ENCODE measurements at regions not wholly inside any gene's neighbourhood (a gene's known extent, or its start where the extent isn't known, plus 50 kb on each side); places are given as distances from the start of the nearest gene placed in this dataset.

GRCh38 chr18:38413193-38413592, 847.6 kb upstream of the CELF4 start:
- Histone ChIP-seq H3K27me3 (ENCODE audit: low read length) (no peaks in the 10 kb centered on the region), H3K4me1 (ENCODE audit: low read length) (no peaks in the 10 kb centered on the region), H3K9me2 (replicated peaks; ENCODE audit: insufficient read depth, low read length) (no peaks in the 10 kb centered on the region), H3K4me3 (ENCODE audit: low read length) (no peak overlapping the region), H3K79me2 (ENCODE audit: low read length) (no peaks in the 10 kb centered on the region), H3K9ac (ENCODE audit: low read length) (no peak overlapping the region), H3K9me3 (ENCODE audit: low read length) (peaks cover 19% of the 10 kb centered on the region), H4K20me1 (ENCODE audit: insufficient read depth, low read depth, low read length) (no peaks in the 10 kb centered on the region), H3K27ac (ENCODE audit: low read length) (no peak overlapping the region), H3K36me3 (ENCODE audit: insufficient read depth, low read length) (no peaks in the 10 kb centered on the region), H2AFZ (ENCODE audit: low read length) (no peak overlapping the region), H3K4me2 (ENCODE audit: low read depth, low read length, poor library complexity, severe bottlenecking) (no peak overlapping the region)
- no peak for DNase-seq

- Histone ChIP-seq H3K27ac (ENCODE audit: low read length) (no peak overlapping the region), H3K36me3 (ENCODE audit: insufficient read depth, low read length) (no peaks in the 10 kb centered on the region), H3K9me3 (ENCODE audit: low read length) (peaks cover 16% of the 10 kb centered on the region), H4K20me1 (ENCODE audit: insufficient read depth, low read depth, low read length) (no peaks in the 10 kb centered on the region), H3K79me2 (ENCODE audit: low read length) (no peaks in the 10 kb centered on the region), H3K4me1 (ENCODE audit: low read length) (no peaks in the 10 kb centered on the region), H3K27me3 (ENCODE audit: low read length) (no peaks in the 10 kb centered on the region), H3K9ac (ENCODE audit: low read length) (no peak overlapping the region), H3K9me2 (replicated peaks; ENCODE audit: insufficient read depth, low read length) (no peaks in the 10 kb centered on the region), H3K4me2 (ENCODE audit: low read depth, low read length, poor library complexity, severe bottlenecking) (no peak overlapping the region), H2AFZ (ENCODE audit: low read length) (no peak overlapping the region), H3K4me3 (ENCODE audit: low read length) (no peak overlapping the region)
- no peak for DNase-seq
These were observed 841.0 kb upstream of the CELF4 start for GRCh38 chr18:38406607-38407006.

GRCh38 chr18:38402509-38402908, 836.9 kb upstream of the CELF4 start:
- Histone ChIP-seq H3K4me2 (ENCODE audit: low read depth, low read length, poor library complexity, severe bottlenecking) (no peak overlapping the region), H4K20me1 (ENCODE audit: insufficient read depth, low read depth, low read length) (no peaks in the 10 kb centered on the region), H3K27ac (ENCODE audit: low read length) (no peak overlapping the region), H3K4me1 (ENCODE audit: low read length) (no peaks in the 10 kb centered on the region), H3K9ac (ENCODE audit: low read length) (no peak overlapping the region), H3K27me3 (ENCODE audit: low read length) (no peaks in the 10 kb centered on the region), H3K36me3 (ENCODE audit: insufficient read depth, low read length) (no peaks in the 10 kb centered on the region), H3K79me2 (ENCODE audit: low read length) (no peaks in the 10 kb centered on the region), H3K9me3 (ENCODE audit: low read length) (peaks cover 22% of the 10 kb centered on the region), H2AFZ (ENCODE audit: low read length) (no peak overlapping the region), H3K4me3 (ENCODE audit: low read length) (no peak overlapping the region), H3K9me2 (replicated peaks; ENCODE audit: insufficient read depth, low read length) (no peaks in the 10 kb centered on the region)
- no peak for DNase-seq

GRCh38 chr18:38397094-38397493, 831.5 kb upstream of the CELF4 start:
- Histone ChIP-seq H3K9me2 (replicated peaks; ENCODE audit: insufficient read depth, low read length) (no peaks in the 10 kb centered on the region), H3K9ac (ENCODE audit: low read length) (no peak overlapping the region), H3K27me3 (ENCODE audit: low read length) (no peaks in the 10 kb centered on the region), H3K27ac (ENCODE audit: low read length) (no peak overlapping the region), H3K4me3 (ENCODE audit: low read length) (no peak overlapping the region), H2AFZ (ENCODE audit: low read length) (no peak overlapping the region), H3K79me2 (ENCODE audit: low read length) (no peaks in the 10 kb centered on the region), H3K36me3 (ENCODE audit: insufficient read depth, low read length) (no peaks in the 10 kb centered on the region), H3K9me3 (ENCODE audit: low read length) (peaks cover 17% of the 10 kb centered on the region), H3K4me1 (ENCODE audit: low read length) (no peaks in the 10 kb centered on the region), H3K4me2 (ENCODE audit: low read depth, low read length, poor library complexity, severe bottlenecking) (no peak overlapping the region), H4K20me1 (ENCODE audit: insufficient read depth, low read depth, low read length) (no peaks in the 10 kb centered on the region)
- no peak for DNase-seq

GRCh38 chr18:38386146-38386545, 820.5 kb upstream of the CELF4 start:
- Histone ChIP-seq H3K4me2 (ENCODE audit: low read depth, low read length, poor library complexity, severe bottlenecking) (no peak overlapping the region), H3K27ac (ENCODE audit: low read length) (no peak overlapping the region), H2AFZ (ENCODE audit: low read length) (no peak overlapping the region), H3K79me2 (ENCODE audit: low read length) (no peaks in the 10 kb centered on the region), H3K4me1 (ENCODE audit: low read length) (no peaks in the 10 kb centered on the region), H3K9ac (ENCODE audit: low read length) (no peak overlapping the region), H3K9me3 (ENCODE audit: low read length) (peaks cover 32% of the 10 kb centered on the region), H3K36me3 (ENCODE audit: insufficient read depth, low read length) (no peaks in the 10 kb centered on the region), H3K27me3 (ENCODE audit: low read length) (no peaks in the 10 kb centered on the region), H3K9me2 (replicated peaks; ENCODE audit: insufficient read depth, low read length) (no peaks in the 10 kb centered on the region), H3K4me3 (ENCODE audit: low read length) (no peak overlapping the region), H4K20me1 (ENCODE audit: insufficient read depth, low read depth, low read length) (no peaks in the 10 kb centered on the region)
- no peak for DNase-seq

GRCh38 chr18:38369772-38370690, 804.4 kb upstream of the CELF4 start:
- no peaks in the 10 kb centered on the region for H3K9me2 ChIP-seq (replicated peaks; ENCODE audit: insufficient read depth, low read length)
- no peaks in the 10 kb centered on the region for H3K4me1 ChIP-seq (ENCODE audit: low read length)
- H3K36me3 ChIP-seq (ENCODE audit: insufficient read depth, low read length): no peaks in the 10 kb centered on the region
- no peaks in the 10 kb centered on the region for H3K27me3 ChIP-seq (ENCODE audit: low read length)
- no peak for DNase-seq
- no peaks in the 10 kb centered on the region for H3K79me2 ChIP-seq (ENCODE audit: low read length)
- H3K27ac ChIP-seq (ENCODE audit: low read length): no peak overlapping the region
- peaks cover 42% of the 10 kb centered on the region for H3K9me3 ChIP-seq (ENCODE audit: low read length)
- H3K4me2 ChIP-seq (ENCODE audit: low read depth, low read length, poor library complexity, severe bottlenecking): no peak overlapping the region
- no peak overlapping the region for H2AFZ ChIP-seq (ENCODE audit: low read length)
- no peak overlapping the region for H3K9ac ChIP-seq (ENCODE audit: low read length)
- no peaks in the 10 kb centered on the region for H4K20me1 ChIP-seq (ENCODE audit: insufficient read depth, low read depth, low read length)
- H3K4me3 ChIP-seq (ENCODE audit: low read length): no peak overlapping the region

GRCh38 chr18:38368886-38369285, 803.3 kb upstream of the CELF4 start:
- H2AFZ ChIP-seq (ENCODE audit: low read length): no peak overlapping the region
- H3K27ac ChIP-seq (ENCODE audit: low read length): no peak overlapping the region
- H3K79me2 ChIP-seq (ENCODE audit: low read length): no peaks in the 10 kb centered on the region
- no peak overlapping the region for H3K9ac ChIP-seq (ENCODE audit: low read length)
- DNase-seq: no peak
- no peaks in the 10 kb centered on the region for H3K27me3 ChIP-seq (ENCODE audit: low read length)
- peaks cover 40% of the 10 kb centered on the region for H3K9me3 ChIP-seq (ENCODE audit: low read length)
- no peaks in the 10 kb centered on the region for H3K4me1 ChIP-seq (ENCODE audit: low read length)
- H4K20me1 ChIP-seq (ENCODE audit: insufficient read depth, low read depth, low read length): no peaks in the 10 kb centered on the region
- no peak overlapping the region for H3K4me2 ChIP-seq (ENCODE audit: low read depth, low read length, poor library complexity, severe bottlenecking)
- H3K36me3 ChIP-seq (ENCODE audit: insufficient read depth, low read length): no peaks in the 10 kb centered on the region
- no peaks in the 10 kb centered on the region for H3K9me2 ChIP-seq (replicated peaks; ENCODE audit: insufficient read depth, low read length)
- H3K4me3 ChIP-seq (ENCODE audit: low read length): no peak overlapping the region

- Histone ChIP-seq H3K4me1 (ENCODE audit: low read length) (no peaks in the 10 kb centered on the region), H3K27me3 (ENCODE audit: low read length) (no peaks in the 10 kb centered on the region), H3K9me3 (ENCODE audit: low read length) (peaks cover 42% of the 10 kb centered on the region), H3K9ac (ENCODE audit: low read length) (no peak overlapping the region), H3K27ac (ENCODE audit: low read length) (no peak overlapping the region), H3K36me3 (ENCODE audit: insufficient read depth, low read length) (no peaks in the 10 kb centered on the region), H2AFZ (ENCODE audit: low read length) (no peak overlapping the region), H3K79me2 (ENCODE audit: low read length) (no peaks in the 10 kb centered on the region), H4K20me1 (ENCODE audit: insufficient read depth, low read depth, low read length) (no peaks in the 10 kb centered on the region), H3K4me3 (ENCODE audit: low read length) (no peak overlapping the region), H3K9me2 (replicated peaks; ENCODE audit: insufficient read depth, low read length) (no peaks in the 10 kb centered on the region), H3K4me2 (ENCODE audit: low read depth, low read length, poor library complexity, severe bottlenecking) (no peak overlapping the region)
- no peak for DNase-seq
These were observed 802.6 kb upstream of the CELF4 start for GRCh38 chr18:38368246-38368645.

All from Karpas-422 (cell line).